SK-N-SH treated with all-trans-retinoic acid at 6 μM for 48 hours (cell line): ENCODE measurements at regions not wholly inside any gene's neighbourhood (a gene's known extent, or its start where the extent isn't known, plus 50 kb on each side); places are given as distances from the start of the nearest gene placed in this dataset.

ENCODE experiments used
- CSDC2 ChIP-seq: fragments of 250-450 bp; sonication (Bioruptor Pico); IDR thresholded peaks from 2 replicates; pipeline ENCODE4 v1.5.0; 2020; ENCODE audit warnings: mild to moderate bottlenecking, moderate library complexity
- ESRRG ChIP-seq: fragments of 250-450 bp; sonication (Bioruptor Pico); IDR thresholded peaks from 2 replicates; pipeline ENCODE4 v1.6.1; 2021; ENCODE audit warnings: mild to moderate bottlenecking
- PPARA ChIP-seq: fragments of 250-450 bp; sonication (Bioruptor Pico); IDR thresholded peaks from 2 replicates; pipeline ENCODE4 v1.5.0; 2020; ENCODE audit warnings: mild to moderate bottlenecking, borderline replicate concordance
- RARB ChIP-seq: fragments of 250-450 bp; sonication (Bioruptor Pico); IDR thresholded peaks from 2 replicates; pipeline ENCODE4 v1.8.0; 2021; ENCODE audit warnings: mild to moderate bottlenecking, moderate library complexity
- SNAI2 ChIP-seq: fragments of 250-450 bp; sonication (Bioruptor Pico); IDR thresholded peaks from 2 replicates; pipeline ENCODE4 v1.5.0; 2020; ENCODE audit warnings: mild to moderate bottlenecking, moderate library complexity
- ZC3H10 ChIP-seq: fragments of 250-450 bp; sonication (Bioruptor Pico); IDR thresholded peaks from 2 replicates; pipeline ENCODE4 v1.5.1; 2021; ENCODE audit warnings: mild to moderate bottlenecking, moderate library complexity
- ZFP3 ChIP-seq: fragments of 250-450 bp; sonication (Bioruptor Pico); IDR thresholded peaks from 2 replicates; pipeline ENCODE4 v1.5.0; 2020; ENCODE audit warnings: mild to moderate bottlenecking, moderate library complexity
- ZFP30 ChIP-seq: fragments of 450-650 bp; formaldehyde crosslinking; IDR thresholded peaks from 2 replicates; pipeline ENCODE4 v1.5.0; 2022; ENCODE audit warnings: mild to moderate bottlenecking, moderate library complexity
- TF ChIP-seq, protein P1 (sequence below): fragments of 250-450 bp; sonication (Bioruptor Pico); IDR thresholded peaks from 2 replicates; pipeline ENCODE4 v1.8.0; 2020; ENCODE audit warnings: mild to moderate bottlenecking, moderate library complexity, borderline replicate concordance
- TF ChIP-seq, protein P2 (sequence below): fragments of 250-450 bp; sonication (Bioruptor Pico); IDR thresholded peaks from 2 replicates; pipeline ENCODE4 v1.5.1; 2021; ENCODE audit warnings: mild to moderate bottlenecking, moderate library complexity

DNA sequence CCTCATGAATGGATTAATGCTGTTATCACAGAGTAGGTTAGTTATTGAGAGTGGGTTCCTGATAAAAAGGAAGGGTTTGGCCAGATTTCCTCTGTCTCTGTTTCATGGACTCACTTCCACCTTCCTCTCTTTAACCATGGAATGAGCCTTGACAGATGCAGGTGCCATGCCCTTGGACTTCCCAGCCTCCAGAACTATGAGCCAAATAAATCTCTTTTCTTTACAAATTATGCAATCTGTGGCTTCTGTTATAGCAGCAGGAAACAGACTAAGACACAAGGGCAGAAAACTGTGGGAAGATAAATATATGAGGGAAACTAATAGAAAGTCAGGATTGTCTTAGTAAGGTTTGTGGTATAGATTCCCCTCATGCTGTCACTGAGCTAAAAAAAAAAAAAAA lies 106.5 kb downstream of the QRSL1 start:
- TF ChIP-seq PPARA (CRISPR knock-in tag) (no peak), ZFP3 (CRISPR knock-in tag) (no peak), ZC3H10 (CRISPR knock-in tag) (no peak), RARB (CRISPR knock-in tag) (no peak), SNAI2 (CRISPR knock-in tag) (no peak), ZFP30 (CRISPR knock-in tag) (no peak), ESRRG (CRISPR knock-in tag) (no peak), CSDC2 (CRISPR knock-in tag) (no peak)
- TF ChIP-seq, protein P1, sequence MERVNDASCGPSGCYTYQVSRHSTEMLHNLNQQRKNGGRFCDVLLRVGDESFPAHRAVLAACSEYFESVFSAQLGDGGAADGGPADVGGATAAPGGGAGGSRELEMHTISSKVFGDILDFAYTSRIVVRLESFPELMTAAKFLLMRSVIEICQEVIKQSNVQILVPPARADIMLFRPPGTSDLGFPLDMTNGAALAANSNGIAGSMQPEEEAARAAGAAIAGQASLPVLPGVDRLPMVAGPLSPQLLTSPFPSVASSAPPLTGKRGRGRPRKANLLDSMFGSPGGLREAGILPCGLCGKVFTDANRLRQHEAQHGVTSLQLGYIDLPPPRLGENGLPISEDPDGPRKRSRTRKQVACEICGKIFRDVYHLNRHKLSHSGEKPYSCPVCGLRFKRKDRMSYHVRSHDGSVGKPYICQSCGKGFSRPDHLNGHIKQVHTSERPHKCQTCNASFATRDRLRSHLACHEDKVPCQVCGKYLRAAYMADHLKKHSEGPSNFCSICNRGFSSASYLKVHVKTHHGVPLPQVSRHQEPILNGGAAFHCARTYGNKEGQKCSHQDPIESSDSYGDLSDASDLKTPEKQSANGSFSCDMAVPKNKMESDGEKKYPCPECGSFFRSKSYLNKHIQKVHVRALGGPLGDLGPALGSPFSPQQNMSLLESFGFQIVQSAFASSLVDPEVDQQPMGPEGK (CRISPR knock-in tag) = no peak
- TF ChIP-seq, protein P2, sequence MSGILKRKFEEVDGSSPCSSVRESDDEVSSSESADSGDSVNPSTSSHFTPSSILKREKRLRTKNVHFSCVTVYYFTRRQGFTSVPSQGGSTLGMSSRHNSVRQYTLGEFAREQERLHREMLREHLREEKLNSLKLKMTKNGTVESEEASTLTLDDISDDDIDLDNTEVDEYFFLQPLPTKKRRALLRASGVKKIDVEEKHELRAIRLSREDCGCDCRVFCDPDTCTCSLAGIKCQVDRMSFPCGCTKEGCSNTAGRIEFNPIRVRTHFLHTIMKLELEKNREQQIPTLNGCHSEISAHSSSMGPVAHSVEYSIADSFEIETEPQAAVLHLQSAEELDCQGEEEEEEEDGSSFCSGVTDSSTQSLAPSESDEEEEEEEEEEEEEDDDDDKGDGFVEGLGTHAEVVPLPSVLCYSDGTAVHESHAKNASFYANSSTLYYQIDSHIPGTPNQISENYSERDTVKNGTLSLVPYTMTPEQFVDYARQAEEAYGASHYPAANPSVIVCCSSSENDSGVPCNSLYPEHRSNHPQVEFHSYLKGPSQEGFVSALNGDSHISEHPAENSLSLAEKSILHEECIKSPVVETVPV (CRISPR knock-in tag) = no peak
